HG02840 (cell line): ENCODE measurements at regions not wholly inside any gene's neighbourhood (a gene's known extent, or its start where the extent isn't known, plus 50 kb on each side); places are given as distances from the start of the nearest gene placed in this dataset.

Experiments
- ATAC-seq: cut with Tn5 transposase; IDR thresholded peaks from one replicate; pipeline ENCODE4 v1.9.1; 2021; ENCODE audit warnings: mild to moderate bottlenecking, moderate library complexity, moderate number of reproducible peaks; ENCODE audit not compliant: unreplicated experiment, low FRiP score

- no peak for ATAC-seq
Measured at GRCh38 chr2:121895723-121896571, 140.5 kb downstream of the TSN start.

GRCh38 chr2:121897335-121897970 is 142.0 kb downstream of the TSN start:
- no peak for ATAC-seq

- ATAC-seq, result no peak
Measured at GRCh38 chr2:121898483-121898882, 143.0 kb downstream of the TSN start.

GRCh38 chr2:121900391-121900790 is 144.9 kb downstream of the TSN start:
- ATAC-seq, result no peak

- ATAC-seq, result no peak
Measured at GRCh38 chr2:121902171-121902591, 146.7 kb downstream of the TSN start.

GRCh38 chr2:121902616-121903015 is 147.2 kb downstream of the TSN start:
- no peak for ATAC-seq

- ATAC-seq, result no peak
Measured at GRCh38 chr2:121903037-121903689, 147.7 kb downstream of the TSN start.

- no peak for ATAC-seq
Measured at GRCh38 chr2:121904656-121905055, 149.2 kb downstream of the TSN start.

GRCh38 chr2:121905201-121905600 is 149.8 kb downstream of the TSN start:
- no peak for ATAC-seq

- ATAC-seq, result no peak
Measured at GRCh38 chr2:121906170-121906569, 150.7 kb downstream of the TSN start.

GRCh38 chr2:121907928-121908327 is 152.5 kb downstream of the TSN start:
- ATAC-seq, result no peak

GRCh38 chr2:121910139-121910538 is 154.7 kb downstream of the TSN start:
- ATAC-seq, result no peak

- no peak for ATAC-seq
Measured at GRCh38 chr2:121911036-121911435, 155.6 kb downstream of the TSN start.

- no peak for ATAC-seq
Measured at GRCh38 chr2:121917143-121917542, 161.7 kb downstream of the TSN start.

- no peak for ATAC-seq
Measured at GRCh38 chr2:121918231-121918630, 162.8 kb downstream of the TSN start.

- ATAC-seq, result no peak
Measured at GRCh38 chr2:121919803-121920202, 164.4 kb downstream of the TSN start.

- no peak for ATAC-seq
Measured at GRCh38 chr2:121925466-121925865, 170.0 kb downstream of the TSN start.

GRCh38 chr2:121943285-121943684 is 187.8 kb downstream of the TSN start:
- ATAC-seq, result no peak

GRCh38 chr2:121944072-121944831 is 188.8 kb downstream of the TSN start:
- ATAC-seq, result no peak

- no peak for ATAC-seq
Measured at GRCh38 chr2:121947674-121948073, 192.2 kb downstream of the TSN start.

- no peak for ATAC-seq
Measured at GRCh38 chr2:121949271-121949670, 193.8 kb downstream of the TSN start.
